NOMO-1 treated with DMSO at 0.1 percent for 48 hours (cell line): ENCODE measurements at regions not wholly inside any gene's neighbourhood (a gene's known extent, or its start where the extent isn't known, plus 50 kb on each side); places are given as distances from the start of the nearest gene placed in this dataset.

Source experiments
- DNase-seq: peaks from one replicate; lab custom pipeline; 2025; ENCODE audit not compliant: unreplicated experiment; lab: John Stamatoyannopoulos, UW

DNA sequence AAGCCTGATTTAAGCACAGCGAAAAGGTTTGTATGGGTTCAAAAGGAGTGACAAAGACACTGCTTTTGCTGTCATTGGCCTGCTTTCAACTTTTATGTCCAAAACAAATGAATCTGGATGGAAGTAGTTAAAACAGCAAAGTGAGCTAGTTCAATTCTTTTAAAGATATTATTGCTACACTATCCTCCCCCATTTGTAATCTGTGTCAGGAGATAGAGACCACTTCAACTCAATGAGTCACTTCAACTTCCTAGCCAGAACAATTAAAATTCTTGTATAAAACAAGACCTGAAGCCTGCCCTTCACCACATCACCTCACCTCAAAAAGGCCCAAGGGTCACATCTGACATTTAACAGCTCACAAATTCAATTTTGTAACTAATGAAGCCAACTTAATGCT is 364.1 kb upstream of the LYPLAL1 start:
- DNase-seq: no peak

DNA sequence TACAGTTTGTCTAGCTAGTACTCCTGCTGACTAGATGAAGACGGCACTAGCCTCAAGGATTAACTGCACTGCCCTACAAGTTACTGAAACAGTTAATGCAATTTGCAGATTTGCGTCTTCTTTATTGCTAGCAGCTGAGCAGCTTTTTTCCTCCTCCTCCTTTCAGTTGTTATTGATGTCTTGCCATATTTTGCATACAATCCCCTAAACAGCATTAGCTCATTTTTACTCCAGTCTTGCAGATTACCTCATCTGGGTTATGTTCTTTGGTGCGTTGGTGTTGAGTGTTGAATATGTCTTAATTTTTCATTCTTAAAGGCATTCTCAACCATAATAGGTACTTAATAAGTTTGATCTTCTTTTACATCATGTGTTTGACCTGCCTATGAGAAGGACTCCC is 363.4 kb upstream of the LYPLAL1 start:
- no peak for DNase-seq

GRCh38 chr1:218811497-218811896 is 362.2 kb upstream of the LYPLAL1 start:
- DNase-seq: no peak

DNA sequence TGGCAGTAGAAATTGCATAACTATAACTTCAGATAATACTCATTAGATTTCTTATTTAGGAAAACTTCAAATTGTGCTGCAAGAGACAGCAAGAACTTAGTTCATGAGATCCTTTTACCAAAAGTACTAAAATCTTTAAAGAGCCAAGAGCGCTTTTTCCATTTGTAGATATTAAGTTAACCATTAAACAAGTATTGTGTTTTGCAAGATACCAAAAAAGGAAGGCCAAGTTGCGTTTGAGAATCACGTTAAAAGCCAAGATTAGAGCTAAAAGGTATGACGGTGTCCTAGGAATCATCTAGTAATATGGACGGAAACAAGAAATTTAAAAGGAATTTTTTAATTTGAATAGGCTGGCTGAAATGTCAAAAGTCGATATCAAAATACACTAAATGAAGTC is 361.3 kb upstream of the LYPLAL1 start:
- no peak for DNase-seq

GRCh38 chr1:218813237-218813636 is 360.4 kb upstream of the LYPLAL1 start:
- no peak for DNase-seq

GRCh38 chr1:218815076-218815475 is 358.6 kb upstream of the LYPLAL1 start:
- no peak for DNase-seq

- peak; percentile 2 for DNase-seq
Observed at GRCh38 chr1:218817071-218817470, 356.6 kb upstream of the LYPLAL1 start.

DNA sequence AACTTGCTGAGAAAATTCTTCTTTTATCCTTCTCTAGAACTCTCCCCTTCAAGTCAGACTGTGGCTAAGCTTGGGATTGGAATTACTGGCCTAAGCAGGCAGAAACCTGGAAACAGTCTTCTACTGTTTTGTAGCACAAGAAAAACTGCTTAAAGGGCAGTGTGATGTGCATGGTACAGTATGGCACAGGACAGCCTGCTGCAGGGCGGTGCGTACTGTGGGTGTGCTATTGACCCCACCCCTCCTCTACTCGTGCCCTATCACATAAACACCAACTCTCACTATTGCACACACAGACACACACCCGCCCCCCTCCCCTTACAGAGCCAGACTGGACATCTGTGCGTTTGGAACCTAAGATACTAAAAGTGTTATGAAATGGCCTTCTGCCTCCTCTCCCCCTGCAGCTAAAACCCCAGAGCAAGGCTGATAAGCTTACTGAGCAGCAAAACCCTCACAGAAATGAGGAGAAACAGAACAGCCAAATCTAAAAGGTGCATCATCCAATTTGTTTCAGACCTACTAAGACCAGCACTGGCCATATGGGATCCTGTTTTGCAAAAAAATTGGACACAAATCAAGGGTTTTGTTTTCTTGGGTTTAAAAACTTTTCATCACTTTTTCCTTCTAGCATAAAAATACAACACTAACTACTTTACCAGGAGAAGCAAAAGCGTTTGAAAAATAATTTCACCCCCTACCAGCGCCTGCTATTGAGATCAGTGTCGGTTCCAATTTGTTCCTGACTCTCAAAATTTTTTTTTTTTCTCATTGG is 355.8 kb upstream of the LYPLAL1 start:
- no peak for DNase-seq

GRCh38 chr1:218823291-218823900 is 350.3 kb upstream of the LYPLAL1 start:
- DNase-seq: no peak

GRCh38 chr1:218827486-218827885 is 346.2 kb upstream of the LYPLAL1 start:
- no peak for DNase-seq

- DNase-seq: no peak
Observed at GRCh38 chr1:218828125-218828650, 345.5 kb upstream of the LYPLAL1 start.

- DNase-seq: no peak
Observed at GRCh38 chr1:218829097-218829496, 344.6 kb upstream of the LYPLAL1 start.

- no peak for DNase-seq
Observed at GRCh38 chr1:218835609-218836008, 338.1 kb upstream of the LYPLAL1 start.

DNA sequence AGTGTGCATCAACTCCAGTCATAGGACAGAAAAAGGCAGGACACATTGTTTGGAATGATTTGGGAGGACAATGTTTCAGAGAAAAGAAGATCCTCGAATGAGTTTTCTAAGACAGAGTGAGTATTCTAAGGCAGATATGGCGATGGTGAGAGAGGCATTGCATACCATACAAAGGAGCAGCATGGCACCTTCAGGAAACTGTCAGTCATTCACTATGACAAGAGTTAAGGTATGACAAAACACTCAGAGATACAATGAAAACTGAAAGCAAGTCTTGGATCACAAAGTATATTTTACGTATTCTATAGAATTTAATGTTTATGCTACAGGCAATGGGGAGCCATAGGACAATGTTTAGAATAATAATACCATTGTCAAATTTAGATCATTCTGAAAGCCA is 337.4 kb upstream of the LYPLAL1 start:
- DNase-seq: no peak

DNA sequence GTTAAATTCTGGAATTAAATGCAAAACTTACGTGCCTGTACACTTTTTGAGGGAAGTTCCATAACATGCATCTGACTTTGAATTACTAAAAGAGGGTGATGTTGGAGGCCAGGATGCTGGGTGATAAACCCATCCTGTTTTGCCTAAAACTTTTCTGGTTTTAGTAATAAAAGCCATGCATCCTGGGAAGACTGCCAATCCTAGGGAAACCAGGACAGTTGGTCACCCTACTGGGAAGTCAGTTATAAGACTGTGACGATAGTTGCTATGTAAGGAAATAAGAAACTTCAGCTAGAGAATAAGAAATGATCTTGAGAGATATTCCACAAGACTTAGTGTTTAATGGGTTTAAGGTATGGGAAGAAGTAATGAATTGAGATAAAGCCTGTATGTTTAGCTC is 336.6 kb upstream of the LYPLAL1 start:
- no peak for DNase-seq

GRCh38 chr1:218845589-218845988 is 328.1 kb upstream of the LYPLAL1 start:
- DNase-seq: peak; percentile 86

- DNase-seq: peak; percentile 18
Observed at GRCh38 chr1:218846181-218846580, 327.5 kb upstream of the LYPLAL1 start.

DNA sequence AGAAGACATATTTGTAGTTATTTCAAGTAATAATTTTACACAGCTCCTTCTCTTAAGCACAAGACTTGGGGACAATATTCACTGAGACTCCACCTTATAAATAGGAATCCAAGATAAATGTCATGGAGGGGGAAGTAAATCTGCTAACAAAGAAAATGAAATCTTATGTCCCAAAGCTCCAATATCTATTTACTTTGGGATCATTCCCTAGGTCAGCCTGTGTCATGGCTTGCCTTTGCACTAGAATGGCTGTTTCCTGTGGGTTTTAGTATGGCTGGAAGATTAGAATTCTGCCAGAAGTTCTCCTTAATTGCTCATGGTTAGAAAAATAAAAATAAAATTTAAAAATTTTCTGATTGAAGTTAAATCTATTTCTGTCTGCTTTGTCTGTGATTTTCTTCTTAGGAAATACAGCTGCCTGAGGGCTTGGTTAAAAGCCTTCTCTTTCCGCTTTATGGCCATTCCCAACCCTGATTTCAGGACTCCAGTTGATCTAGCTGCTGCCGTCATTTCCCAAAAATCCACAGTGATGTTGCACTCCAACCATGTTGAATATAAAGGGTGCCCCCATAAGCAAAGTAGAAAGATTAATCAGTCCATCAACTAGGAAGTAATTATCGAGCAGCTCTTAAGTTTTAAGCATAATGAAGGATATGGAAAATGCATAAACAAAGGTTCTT is 326.4 kb upstream of the LYPLAL1 start:
- no peak for DNase-seq

GRCh38 chr1:218848009-218848408 is 325.7 kb upstream of the LYPLAL1 start:
- DNase-seq: no peak

- DNase-seq: no peak
Observed at GRCh38 chr1:218850367-218850766, 323.3 kb upstream of the LYPLAL1 start.

DNA sequence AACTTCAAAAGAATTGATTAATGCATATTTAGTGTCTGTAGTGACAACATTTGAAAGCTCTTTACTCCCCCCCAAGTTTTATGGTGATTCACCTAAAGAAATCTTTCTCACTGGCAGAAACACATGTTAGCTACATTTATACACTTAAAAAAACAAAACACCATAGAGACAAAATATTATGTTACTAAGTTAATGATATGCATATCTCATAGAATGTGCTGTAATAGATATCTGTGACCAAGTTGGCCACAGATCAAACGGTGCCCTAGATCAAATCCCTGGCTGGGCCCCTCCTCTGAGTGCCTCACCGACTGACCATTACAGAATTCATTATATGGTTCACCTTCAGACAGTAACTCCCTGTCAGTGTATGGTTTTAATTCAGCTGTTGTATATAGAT is 322.1 kb upstream of the LYPLAL1 start:
- DNase-seq: no peak

GRCh38 chr1:218852527-218852926 is 321.2 kb upstream of the LYPLAL1 start:
- no peak for DNase-seq
